MM.1S (cell line): ENCODE measurements at regions not wholly inside any gene's neighbourhood (a gene's known extent, or its start where the extent isn't known, plus 50 kb on each side); places are given as distances from the start of the nearest gene placed in this dataset.

ENCODE experiments used
- DNase-seq: peaks from one replicate; pipeline ENCODE4 v3.0.0-alpha.2; 2015
- H2AFZ ChIP-seq: fragments of 300-600 bp; sonication (generic); 2 replicates; pipeline ENCODE4 v1.6.0; 2016; ENCODE audit warnings: antibody characterized with exemption, low read length
- H3F3A ChIP-seq: fragments of 300-600 bp; sonication (generic); 2 replicates; pipeline ENCODE4 v1.6.1; 2016; ENCODE audit warnings: mild to moderate bottlenecking, antibody characterized with exemption, low read length, moderate library complexity, mixed read lengths; ENCODE audit not compliant: insufficient read depth
- H3K27ac ChIP-seq: fragments of 300-600 bp; sonication (generic); 2 replicates; pipeline ENCODE4 v1.5.1; 2016; ENCODE audit warnings: mild to moderate bottlenecking, low read length
- H3K27me3 ChIP-seq: fragments of 300-600 bp; sonication (generic); replicated peaks from 2 replicates; pipeline ENCODE4 v1.6.0; 2016; ENCODE audit warnings: low read length; ENCODE audit not compliant: insufficient read depth
- H3K36me3 ChIP-seq: fragments of 300-600 bp; sonication (generic); replicated peaks from 2 replicates; pipeline ENCODE4 v1.6.1; 2016; ENCODE audit warnings: mild to moderate bottlenecking, low read length, mixed read lengths; ENCODE audit not compliant: insufficient read depth
- H3K4me1 ChIP-seq: fragments of 300-600 bp; sonication (generic); 2 replicates; pipeline ENCODE4 v1.6.1; 2016; ENCODE audit warnings: low read length, mixed read lengths
- H3K4me2 ChIP-seq: fragments of 300-600 bp; sonication (generic); 2 replicates; pipeline ENCODE4 v1.6.0; 2016; ENCODE audit warnings: low read depth, low read length
- H3K4me3 ChIP-seq: fragments of 300-600 bp; sonication (generic); 2 replicates; pipeline ENCODE4 v1.5.1; 2016; ENCODE audit warnings: low read length, mixed read lengths
- H3K79me2 ChIP-seq: fragments of 300-600 bp; sonication (generic); 2 replicates; pipeline ENCODE4 v1.6.1; 2016; ENCODE audit warnings: mixed run types, low read length, mixed read lengths
- H3K9ac ChIP-seq: fragments of 300-600 bp; sonication (generic); 2 replicates; pipeline ENCODE4 v1.6.1; 2016; ENCODE audit warnings: low read length, mixed read lengths
- H3K9me2 ChIP-seq: fragments of 300-600 bp; sonication (generic); replicated peaks from 2 replicates; pipeline ENCODE4 v1.6.1; 2016; ENCODE audit warnings: mild to moderate bottlenecking, low read length, mixed read lengths; ENCODE audit not compliant: insufficient read depth
- H3K9me3 ChIP-seq: fragments of 300-600 bp; sonication (generic); replicated peaks from 2 replicates; pipeline ENCODE4 v1.6.1; 2016; ENCODE audit warnings: mild to moderate bottlenecking, low read length, mixed read lengths; ENCODE audit not compliant: insufficient read depth
- H4K20me1 ChIP-seq: fragments of 300-600 bp; sonication (generic); 2 replicates; pipeline ENCODE4 v1.6.1; 2016; ENCODE audit warnings: mild to moderate bottlenecking, low read length, moderate library complexity, mixed read lengths; ENCODE audit not compliant: insufficient read depth
- EZH2 ChIP-seq: fragments of 300-600 bp; sonication (generic); optimal IDR thresholded peaks from 2 replicates; pipeline ENCODE3; 2017; ENCODE audit warnings: low read depth, mild to moderate bottlenecking, antibody characterized with exemption, low read length, mixed read lengths
- EZH2phosphoT487 ChIP-seq: fragments of 300-600 bp; sonication (generic); IDR thresholded peaks from 2 replicates; pipeline ENCODE4 v1.6.1; 2018; ENCODE audit warnings: antibody characterized with exemption, low read length
- TF ChIP-seq, protein P1 (sequence below): fragments of 300-600 bp; sonication (generic); IDR thresholded peaks from 2 replicates; pipeline ENCODE4 v1.5.1; 2016; ENCODE audit warnings: antibody characterized with exemption, low read length, mixed read lengths

DNA sequence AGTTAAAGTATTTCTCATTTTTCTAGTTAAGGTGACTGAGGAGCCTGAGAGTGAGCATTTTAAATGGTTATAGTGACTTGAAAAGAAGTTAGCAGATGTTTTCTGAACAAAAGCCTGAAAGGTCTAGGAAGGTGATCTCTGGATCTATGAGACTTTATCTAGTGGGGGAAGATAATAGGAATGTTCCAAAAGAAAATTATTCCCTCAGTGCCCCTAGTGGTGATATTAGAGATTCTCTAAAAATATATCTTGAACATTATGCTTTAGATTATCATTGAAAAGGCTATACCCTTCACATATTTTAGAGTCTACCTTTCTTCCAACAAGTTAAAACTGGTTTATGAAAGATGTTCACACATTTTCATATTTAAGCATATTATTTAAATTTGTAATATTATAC, 69.0 kb upstream of the SPANXN1 start:
- no peak overlapping the region for H3K27ac ChIP-seq
- H3F3A ChIP-seq: no peaks in the 10 kb centered on the region
- no peak overlapping the region for H3K4me3 ChIP-seq
- H3K9ac ChIP-seq: no peak overlapping the region
- H4K20me1 ChIP-seq: no peaks in the 10 kb centered on the region
- no peak overlapping the region for H3K4me2 ChIP-seq
- TF ChIP-seq EZH2phosphoT487: no peak
- TF ChIP-seq, protein P1, sequence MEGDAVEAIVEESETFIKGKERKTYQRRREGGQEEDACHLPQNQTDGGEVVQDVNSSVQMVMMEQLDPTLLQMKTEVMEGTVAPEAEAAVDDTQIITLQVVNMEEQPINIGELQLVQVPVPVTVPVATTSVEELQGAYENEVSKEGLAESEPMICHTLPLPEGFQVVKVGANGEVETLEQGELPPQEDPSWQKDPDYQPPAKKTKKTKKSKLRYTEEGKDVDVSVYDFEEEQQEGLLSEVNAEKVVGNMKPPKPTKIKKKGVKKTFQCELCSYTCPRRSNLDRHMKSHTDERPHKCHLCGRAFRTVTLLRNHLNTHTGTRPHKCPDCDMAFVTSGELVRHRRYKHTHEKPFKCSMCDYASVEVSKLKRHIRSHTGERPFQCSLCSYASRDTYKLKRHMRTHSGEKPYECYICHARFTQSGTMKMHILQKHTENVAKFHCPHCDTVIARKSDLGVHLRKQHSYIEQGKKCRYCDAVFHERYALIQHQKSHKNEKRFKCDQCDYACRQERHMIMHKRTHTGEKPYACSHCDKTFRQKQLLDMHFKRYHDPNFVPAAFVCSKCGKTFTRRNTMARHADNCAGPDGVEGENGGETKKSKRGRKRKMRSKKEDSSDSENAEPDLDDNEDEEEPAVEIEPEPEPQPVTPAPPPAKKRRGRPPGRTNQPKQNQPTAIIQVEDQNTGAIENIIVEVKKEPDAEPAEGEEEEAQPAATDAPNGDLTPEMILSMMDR: peak; percentile 23
- H3K9me2 ChIP-seq: no peaks in the 10 kb centered on the region
- H3K79me2 ChIP-seq: no peaks in the 10 kb centered on the region
- H3K9me3 ChIP-seq: no peaks in the 10 kb centered on the region
- no peak for DNase-seq
- H3K36me3 ChIP-seq: no peaks in the 10 kb centered on the region
- no peak overlapping the region for H2AFZ ChIP-seq
- H3K27me3 ChIP-seq: no peaks in the 10 kb centered on the region
- no peaks in the 10 kb centered on the region for H3K4me1 ChIP-seq

GRCh38 chrX:145190801-145191389, 56.4 kb upstream of the SPANXN1 start:
- no peaks in the 10 kb centered on the region for H3K9me3 ChIP-seq
- no peaks in the 10 kb centered on the region for H3K36me3 ChIP-seq
- no peak overlapping the region for H3K4me3 ChIP-seq
- DNase-seq: no peak
- H3K4me2 ChIP-seq: no peak overlapping the region
- H2AFZ ChIP-seq: no peak overlapping the region
- H4K20me1 ChIP-seq: no peaks in the 10 kb centered on the region
- H3K9me2 ChIP-seq: no peaks in the 10 kb centered on the region
- no peak overlapping the region for H3K27ac ChIP-seq
- H3F3A ChIP-seq: no peaks in the 10 kb centered on the region
- no peak overlapping the region for H3K9ac ChIP-seq
- TF ChIP-seq EZH2: no peak
- TF ChIP-seq, protein P1: peak; percentile 61
- H3K4me1 ChIP-seq: no peaks in the 10 kb centered on the region
- no peaks in the 10 kb centered on the region for H3K79me2 ChIP-seq
- H3K27me3 ChIP-seq: no peaks in the 10 kb centered on the region
